ENCODE measurements at regions not wholly inside any gene's neighbourhood (a gene's known extent, or its start where the extent isn't known, plus 50 kb on each side); places are given as distances from the start of the nearest gene placed in this dataset.

DNA sequence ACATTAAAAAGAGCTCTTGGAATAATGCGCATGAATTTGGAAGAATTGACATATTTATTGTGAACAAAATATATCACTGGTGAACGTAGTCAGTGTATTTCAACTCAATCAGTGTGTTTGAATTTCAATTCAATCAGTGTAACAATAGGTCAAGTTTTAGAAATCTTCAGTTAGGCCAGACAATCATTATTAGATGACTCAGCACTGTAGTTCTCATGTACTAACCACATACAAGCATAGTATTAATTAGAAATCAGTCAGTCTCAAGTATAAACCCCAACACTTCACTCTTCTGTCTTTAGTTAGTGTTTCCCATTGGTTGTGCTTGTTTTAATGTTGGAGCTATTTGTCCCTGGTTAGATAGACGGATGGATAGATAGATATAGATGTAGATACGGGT lies 1247.9 kb downstream of the NXPH1 start:
- no peaks in the 10 kb centered on the region for H3K27me3 ChIP-seq (ENCODE audit: control insufficient read depth in 2 of 2, insufficient read depth in 2 of 2, low read length in 2 of 2)

DNA sequence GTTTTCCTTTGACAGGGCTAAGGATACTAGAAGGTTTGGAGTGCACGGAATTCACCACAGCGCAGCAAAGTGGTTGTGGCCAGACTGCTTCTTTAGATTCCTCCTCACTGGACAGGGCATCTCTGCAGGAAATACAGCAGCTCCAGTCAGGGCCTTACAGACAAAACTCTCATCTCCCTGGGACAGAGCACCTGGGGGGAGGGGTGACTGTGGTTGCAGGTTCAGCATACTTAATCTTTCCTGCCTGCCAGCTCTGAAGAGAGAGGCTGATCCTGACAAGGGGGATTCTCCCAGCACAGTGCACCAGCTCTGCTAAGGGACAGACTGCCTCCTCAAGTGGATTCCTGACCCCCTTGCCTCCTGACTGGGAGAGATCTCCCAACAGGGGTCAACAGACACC lies 1257.9 kb downstream of the NXPH1 start:
- peaks cover 16 to 28% (median 19%) of the 10 kb centered on the region in 7 donors for H3K9me3 Mint-ChIP-seq
- no peak overlapping the region for H2AFZ ChIP-seq (ENCODE audit: insufficient read depth, low read depth, low read length, poor library complexity, severe bottlenecking)
- no peak overlapping the region for H3K9ac ChIP-seq (ENCODE audit: insufficient read depth, low read length, poor library complexity, severe bottlenecking)
- H3K4me1 ChIP-seq (ENCODE audit: control insufficient read depth in 1 of 2, insufficient read depth in 2 of 2, low read length in 2 of 2) = no peaks in the 10 kb centered on the region
- H3K27me3 Mint-ChIP-seq (ENCODE audit: low read depth in 3 of 3) = peaks cover 0 to 2% (median 0%) of the 10 kb centered on the region in 3 donors
- H3K9me3 ChIP-seq (replicated peaks in 1 of 2; ENCODE audit: control insufficient read depth in 1 of 2, insufficient read depth in 1 of 2, low read length in 2 of 2) = peaks cover 16 to 31% of the 10 kb centered on the region in 2 donors
- no peaks in the 10 kb centered on the region for H3K27me3 ChIP-seq (ENCODE audit: control insufficient read depth in 2 of 2, insufficient read depth in 2 of 2, low read length in 2 of 2)
- no peak overlapping the region for H3K4me3 ChIP-seq (replicated peaks in 1 of 3; ENCODE audit: low read depth in 2 of 3, low read length in 3 of 3)
- intact Hi-C loops (cut with micrococcal nuclease) = no loop called here
- no peak overlapping the region for H3K27ac ChIP-seq (ENCODE audit: low read depth in 1 of 2, low read length in 2 of 2)
- TF ChIP-seq, protein P1, sequence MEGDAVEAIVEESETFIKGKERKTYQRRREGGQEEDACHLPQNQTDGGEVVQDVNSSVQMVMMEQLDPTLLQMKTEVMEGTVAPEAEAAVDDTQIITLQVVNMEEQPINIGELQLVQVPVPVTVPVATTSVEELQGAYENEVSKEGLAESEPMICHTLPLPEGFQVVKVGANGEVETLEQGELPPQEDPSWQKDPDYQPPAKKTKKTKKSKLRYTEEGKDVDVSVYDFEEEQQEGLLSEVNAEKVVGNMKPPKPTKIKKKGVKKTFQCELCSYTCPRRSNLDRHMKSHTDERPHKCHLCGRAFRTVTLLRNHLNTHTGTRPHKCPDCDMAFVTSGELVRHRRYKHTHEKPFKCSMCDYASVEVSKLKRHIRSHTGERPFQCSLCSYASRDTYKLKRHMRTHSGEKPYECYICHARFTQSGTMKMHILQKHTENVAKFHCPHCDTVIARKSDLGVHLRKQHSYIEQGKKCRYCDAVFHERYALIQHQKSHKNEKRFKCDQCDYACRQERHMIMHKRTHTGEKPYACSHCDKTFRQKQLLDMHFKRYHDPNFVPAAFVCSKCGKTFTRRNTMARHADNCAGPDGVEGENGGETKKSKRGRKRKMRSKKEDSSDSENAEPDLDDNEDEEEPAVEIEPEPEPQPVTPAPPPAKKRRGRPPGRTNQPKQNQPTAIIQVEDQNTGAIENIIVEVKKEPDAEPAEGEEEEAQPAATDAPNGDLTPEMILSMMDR (IDR thresholded peaks at IDR 0.05) = no peak
- DNase-seq = no peak
- H3K4me2 ChIP-seq (replicated peaks; ENCODE audit: extremely low read depth, low read length, poor library complexity, severe bottlenecking) = no peak overlapping the region
- no peaks in the 10 kb centered on the region for H3K79me2 ChIP-seq (ENCODE audit: insufficient read depth, low read length)
- H4K20me1 ChIP-seq (ENCODE audit: insufficient read depth, low read length) = no peaks in the 10 kb centered on the region
- no peaks in the 10 kb centered on the region for H3K36me3 ChIP-seq (replicated peaks in 1 of 2; ENCODE audit: control insufficient read depth in 1 of 2, insufficient read depth in 2 of 2, low read length in 2 of 2)
- H3K36me3 Mint-ChIP-seq = no peaks in the 10 kb centered on the region
- H3K4me3 Mint-ChIP-seq = no peak overlapping the region
- peak overlapping the region in 1 of 7 donors; percentile 45 for H3K27ac Mint-ChIP-seq
- no CpG with 5 or more reads among the region's 2 CpGs for WGBS (ENCODE audit: insufficient coverage)
- H3K4me1 Mint-ChIP-seq = no peaks in the 10 kb centered on the region

More for the DNA sequence above, 1247.9 kb downstream of the NXPH1 start:
- Histone ChIP-seq H3K4me3 (replicated peaks in 1 of 3; ENCODE audit: low read depth in 2 of 3, low read length in 3 of 3) (no peak overlapping the region), H3K9ac (ENCODE audit: insufficient read depth, low read length, poor library complexity, severe bottlenecking) (no peak overlapping the region), H3K4me1 (ENCODE audit: control insufficient read depth in 1 of 2, insufficient read depth in 2 of 2, low read length in 2 of 2) (no peaks in the 10 kb centered on the region), H4K20me1 (ENCODE audit: insufficient read depth, low read length) (no peaks in the 10 kb centered on the region), H3K79me2 (ENCODE audit: insufficient read depth, low read length) (no peaks in the 10 kb centered on the region), H3K4me2 (replicated peaks; ENCODE audit: extremely low read depth, low read length, poor library complexity, severe bottlenecking) (no peak overlapping the region), H3K9me3 (replicated peaks in 1 of 2; ENCODE audit: control insufficient read depth in 1 of 2, insufficient read depth in 1 of 2, low read length in 2 of 2) (peaks cover 0 to 3% of the 10 kb centered on the region in 2 donors), H3K27ac (ENCODE audit: low read depth in 1 of 2, low read length in 2 of 2) (no peak overlapping the region), H2AFZ (ENCODE audit: insufficient read depth, low read depth, low read length, poor library complexity, severe bottlenecking) (no peak overlapping the region), H3K36me3 (replicated peaks in 1 of 2; ENCODE audit: control insufficient read depth in 1 of 2, insufficient read depth in 2 of 2, low read length in 2 of 2) (no peaks in the 10 kb centered on the region)
- WGBS (ENCODE audit: insufficient coverage) = no CpG with 5 or more reads among the region's 4 CpGs
- DNase-seq = no peak
- Mint-ChIP-seq H3K27ac (no peak overlapping the region), H3K36me3 (no peaks in the 10 kb centered on the region), H3K27me3 (ENCODE audit: low read depth in 3 of 3) (no peaks in the 10 kb centered on the region), H3K9me3 (peaks cover 0 to 12% (median 4%) of the 10 kb centered on the region in 7 donors), H3K4me1 (no peaks in the 10 kb centered on the region), H3K4me3 (no peak overlapping the region)
- TF ChIP-seq, protein P1 (IDR thresholded peaks at IDR 0.05) = no peak
- intact Hi-C loops (cut with micrococcal nuclease) = no loop called here
